ENCODE measurements at regions not wholly inside any gene's neighbourhood (a gene's known extent, or its start where the extent isn't known, plus 50 kb on each side); places are given as distances from the start of the nearest gene placed in this dataset.

DNA sequence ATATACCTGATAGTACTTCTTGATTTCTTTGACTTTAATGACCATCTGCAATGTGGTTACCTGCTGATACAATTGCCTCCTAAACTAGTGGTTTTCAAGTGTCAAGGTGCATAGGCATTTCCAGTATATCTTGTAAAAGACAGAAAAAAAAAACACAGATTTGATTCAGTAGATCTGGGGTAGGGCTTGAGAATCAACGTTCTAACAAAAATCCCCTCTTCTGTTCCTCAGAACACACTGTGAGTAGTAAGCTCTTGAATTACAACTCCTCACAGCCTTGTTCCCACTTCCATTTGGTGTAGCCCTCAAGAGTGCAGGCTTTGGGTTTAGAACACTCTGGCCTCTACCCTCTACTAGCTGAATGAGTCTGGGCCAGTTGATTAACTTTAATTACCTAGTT is 78.0 kb upstream of the CTSC start:
- WGBS (ENCODE audit: insufficient coverage): 91% methylated on average over 1 of the region's 1 CpG
- CTCF ChIA-PET: interaction anchor here (0.8 to 1.3 kb wide), 2 partner anchors 10 to 183 kb away, joined by 3 read pairs; no protein-coding TSS in a partner anchor

DNA sequence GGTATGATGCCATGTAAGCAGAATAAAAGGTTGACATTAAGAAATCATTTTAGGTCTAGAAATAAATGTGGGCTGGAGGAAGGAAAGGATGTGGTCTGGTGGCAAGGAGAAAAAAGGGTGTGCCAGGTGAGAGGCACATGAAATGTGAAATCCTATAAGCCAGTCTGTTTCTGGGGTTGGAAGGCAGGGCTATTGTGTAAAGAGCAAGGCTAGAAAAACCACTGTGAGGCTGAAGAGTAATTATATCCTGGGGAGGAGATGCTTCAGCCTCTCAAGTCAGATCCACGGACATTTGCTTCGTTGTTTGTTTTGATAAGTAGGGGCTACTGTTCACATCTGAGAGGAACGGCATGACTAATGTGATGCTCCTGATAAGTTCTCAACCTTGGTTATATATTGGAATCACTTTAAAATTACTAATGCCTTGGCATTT is 77.5 kb upstream of the CTSC start:
- CTCF ChIA-PET: interaction anchor here (0.8 to 1.0 kb wide), 2 partner anchors 55 to 182 kb away, joined by 3 to 5 read pairs; no protein-coding TSS in a partner anchor
- peak; percentile 11 to 66 (median 57) for DNase-seq
- 28% methylated on average over 2 of the region's 3 CpGs for WGBS (ENCODE audit: insufficient coverage)

More for the DNA sequence above, 78.0 kb upstream of the CTSC start:
- Histone ChIP-seq H3K4me3 (ENCODE audit: control insufficient read depth in 1 of 7, extremely low read depth in 1 of 7, insufficient read depth in 4 of 7, low read depth in 2 of 7, low read length in 6 of 7) (no peak overlapping the region), H3K9me3 (ENCODE audit: control extremely low read depth in 1 of 5, control insufficient read depth in 4 of 5, insufficient read depth in 2 of 5, low read depth in 1 of 5, low read length in 4 of 5) (no peaks in the 10 kb centered on the region), H3K36me3 (ENCODE audit: control insufficient read depth in 4 of 4, insufficient read depth in 4 of 4, low read length in 3 of 4) (no peaks in the 10 kb centered on the region), H3K27me3 (replicated peaks in 2 of 5; ENCODE audit: control insufficient read depth in 4 of 5, insufficient read depth in 5 of 5, low read length in 4 of 5) (no peaks in the 10 kb centered on the region), H3K4me1 (ENCODE audit: control extremely low read depth in 1 of 4, control insufficient read depth in 4 of 4, insufficient read depth in 4 of 4, low read length in 3 of 4) (peaks cover 19 to 53% (median 23%) of the 10 kb centered on the region in 4 experiments), H3K27ac (ENCODE audit: insufficient read depth in 1 of 2, low read depth in 1 of 2, low read length in 2 of 2, poor library complexity in 1 of 2, severe bottlenecking in 2 of 2) (no peak overlapping the region)
- POLR2A ChIA-PET: no interaction called here
- no peak for DNase-seq

DNA sequence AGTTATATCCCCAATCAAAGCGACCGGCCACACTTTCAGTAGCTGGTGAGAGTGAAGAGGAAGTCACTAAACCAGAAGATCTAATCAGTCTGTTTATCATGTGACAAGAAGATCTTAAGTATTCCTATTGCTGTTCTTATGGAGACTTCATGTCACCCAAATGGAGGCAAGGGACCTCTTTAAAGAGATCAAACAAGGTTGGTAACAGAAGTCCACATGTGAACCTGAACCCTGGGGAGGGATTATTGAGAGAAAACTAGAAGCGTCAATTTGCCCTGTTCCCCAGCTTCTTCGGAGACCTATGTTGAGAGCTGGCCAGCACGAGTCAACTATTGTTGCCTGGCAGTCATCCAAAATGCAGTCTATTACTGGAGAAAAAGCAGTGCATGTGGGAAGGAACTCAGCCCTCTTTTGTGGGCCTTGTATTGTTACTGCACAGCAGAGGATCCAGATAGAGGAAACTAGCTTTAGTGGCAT is 76.9 kb upstream of the CTSC start:
- Histone ChIP-seq H3K9me3 (ENCODE audit: control extremely low read depth in 1 of 5, control insufficient read depth in 4 of 5, insufficient read depth in 2 of 5, low read depth in 1 of 5, low read length in 4 of 5) (no peaks in the 10 kb centered on the region), H3K27ac (ENCODE audit: insufficient read depth in 1 of 2, low read depth in 1 of 2, low read length in 2 of 2, poor library complexity in 1 of 2, severe bottlenecking in 2 of 2) (no peak overlapping the region), H3K4me3 (ENCODE audit: control insufficient read depth in 1 of 7, extremely low read depth in 1 of 7, insufficient read depth in 4 of 7, low read depth in 2 of 7, low read length in 6 of 7) (peak overlapping the region in 4 of 7 experiments; percentile 4 to 45 (median 22)), H3K27me3 (replicated peaks in 2 of 5; ENCODE audit: control insufficient read depth in 4 of 5, insufficient read depth in 5 of 5, low read length in 4 of 5) (no peaks in the 10 kb centered on the region), H3K36me3 (ENCODE audit: control insufficient read depth in 4 of 4, insufficient read depth in 4 of 4, low read length in 3 of 4) (no peaks in the 10 kb centered on the region), H3K4me1 (ENCODE audit: control extremely low read depth in 1 of 4, control insufficient read depth in 4 of 4, insufficient read depth in 4 of 4, low read length in 3 of 4) (peaks cover 19 to 42% (median 23%) of the 10 kb centered on the region in 4 experiments)
- WGBS (ENCODE audit: insufficient coverage): 0% methylated on average over 3 of the region's 5 CpGs
- DNase-seq: peak; percentile 45 to 90 (median 86)
- CTCF ChIA-PET: interaction anchor here (1.0 kb wide), 1 partner anchor 54 kb away, joined by 5 read pairs; no protein-coding TSS in a partner anchor
- POLR2A ChIA-PET: no interaction called here

More for the DNA sequence above, 77.5 kb upstream of the CTSC start:
- H3K27me3 ChIP-seq (replicated peaks in 2 of 5; ENCODE audit: control insufficient read depth in 4 of 5, insufficient read depth in 5 of 5, low read length in 4 of 5): no peaks in the 10 kb centered on the region
- peak overlapping the region in 3 of 7 experiments; percentile 6 to 45 (median 32) for H3K4me3 ChIP-seq (ENCODE audit: control insufficient read depth in 1 of 7, extremely low read depth in 1 of 7, insufficient read depth in 4 of 7, low read depth in 2 of 7, low read length in 6 of 7)
- H3K36me3 ChIP-seq (ENCODE audit: control insufficient read depth in 4 of 4, insufficient read depth in 4 of 4, low read length in 3 of 4): no peaks in the 10 kb centered on the region
- peaks cover 19 to 48% (median 23%) of the 10 kb centered on the region in 4 experiments for H3K4me1 ChIP-seq (ENCODE audit: control extremely low read depth in 1 of 4, control insufficient read depth in 4 of 4, insufficient read depth in 4 of 4, low read length in 3 of 4)
- no peaks in the 10 kb centered on the region for H3K9me3 ChIP-seq (ENCODE audit: control extremely low read depth in 1 of 5, control insufficient read depth in 4 of 5, insufficient read depth in 2 of 5, low read depth in 1 of 5, low read length in 4 of 5)
- no peak overlapping the region for H3K27ac ChIP-seq (ENCODE audit: insufficient read depth in 1 of 2, low read depth in 1 of 2, low read length in 2 of 2, poor library complexity in 1 of 2, severe bottlenecking in 2 of 2)
- POLR2A ChIA-PET: no interaction called here

DNA sequence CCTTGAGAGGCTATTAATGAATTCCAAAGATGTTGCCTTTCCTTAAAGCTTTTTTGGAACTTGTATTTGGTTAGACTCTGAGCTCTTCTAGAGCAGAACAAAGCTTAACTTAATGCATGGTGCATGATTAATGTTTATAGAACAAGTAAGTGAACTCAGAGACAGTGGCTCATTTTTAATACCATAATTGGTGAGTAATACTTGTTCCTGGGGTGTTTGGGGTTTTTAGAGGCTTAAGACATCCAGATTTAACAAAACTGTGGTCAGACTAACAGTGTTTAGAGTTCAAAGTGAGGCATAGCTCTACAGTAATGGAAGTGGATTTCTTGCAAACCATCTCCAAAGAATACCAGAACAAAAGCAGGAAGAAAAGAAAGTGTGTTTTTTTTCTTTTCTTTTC is 73.7 kb upstream of the CTSC start:
- CTCF ChIA-PET: no interaction called here
- no peak overlapping the region for H3K27ac ChIP-seq (ENCODE audit: insufficient read depth in 1 of 2, low read depth in 1 of 2, low read length in 2 of 2, poor library complexity in 1 of 2, severe bottlenecking in 2 of 2)
- DNase-seq: no peak

DNA sequence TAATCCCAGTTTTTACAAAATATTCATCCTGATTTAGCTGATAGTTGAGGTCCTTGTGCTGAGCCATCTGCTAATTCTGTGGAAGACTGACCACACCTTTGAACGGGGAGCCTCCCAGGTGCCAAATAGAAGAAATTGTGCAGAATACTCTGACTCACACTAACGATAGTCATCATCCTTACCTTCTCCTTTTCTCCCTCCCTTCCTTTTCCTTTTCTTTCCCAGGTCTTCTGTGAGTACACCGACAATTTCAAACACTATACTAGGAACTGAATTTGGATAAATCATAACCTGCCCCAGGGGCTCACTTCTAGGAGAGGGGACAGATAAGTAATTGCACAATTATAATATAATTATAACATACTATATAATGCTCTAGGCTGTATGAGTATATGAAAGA is 73.1 kb upstream of the CTSC start:
- WGBS (ENCODE audit: insufficient coverage): 88% methylated on average over 1 of the region's 3 CpGs
- ChIA-PET CTCF (no interaction called here), POLR2A (no interaction called here)
- no peak for DNase-seq
- Histone ChIP-seq H3K4me1 (ENCODE audit: control extremely low read depth in 1 of 4, control insufficient read depth in 4 of 4, insufficient read depth in 4 of 4, low read length in 3 of 4) (peaks cover 16 to 25% (median 19%) of the 10 kb centered on the region in 4 experiments), H3K9me3 (ENCODE audit: control extremely low read depth in 1 of 5, control insufficient read depth in 4 of 5, insufficient read depth in 2 of 5, low read depth in 1 of 5, low read length in 4 of 5) (no peaks in the 10 kb centered on the region), H3K36me3 (ENCODE audit: control insufficient read depth in 4 of 4, insufficient read depth in 4 of 4, low read length in 3 of 4) (no peaks in the 10 kb centered on the region), H3K27me3 (replicated peaks in 2 of 5; ENCODE audit: control insufficient read depth in 4 of 5, insufficient read depth in 5 of 5, low read length in 4 of 5) (no peaks in the 10 kb centered on the region), H3K27ac (ENCODE audit: insufficient read depth in 1 of 2, low read depth in 1 of 2, low read length in 2 of 2, poor library complexity in 1 of 2, severe bottlenecking in 2 of 2) (no peak overlapping the region), H3K4me3 (ENCODE audit: control insufficient read depth in 1 of 7, extremely low read depth in 1 of 7, insufficient read depth in 4 of 7, low read depth in 2 of 7, low read length in 6 of 7) (no peak overlapping the region)

More for the DNA sequence above, 73.7 kb upstream of the CTSC start:
- Histone ChIP-seq H3K27me3 (replicated peaks in 2 of 5; ENCODE audit: control insufficient read depth in 4 of 5, insufficient read depth in 5 of 5, low read length in 4 of 5) (no peaks in the 10 kb centered on the region), H3K9me3 (ENCODE audit: control extremely low read depth in 1 of 5, control insufficient read depth in 4 of 5, insufficient read depth in 2 of 5, low read depth in 1 of 5, low read length in 4 of 5) (no peaks in the 10 kb centered on the region), H3K4me1 (ENCODE audit: control extremely low read depth in 1 of 4, control insufficient read depth in 4 of 4, insufficient read depth in 4 of 4, low read length in 3 of 4) (peaks cover 19 to 31% (median 23%) of the 10 kb centered on the region in 4 experiments), H3K36me3 (ENCODE audit: control insufficient read depth in 4 of 4, insufficient read depth in 4 of 4, low read length in 3 of 4) (no peaks in the 10 kb centered on the region), H3K4me3 (ENCODE audit: control insufficient read depth in 1 of 7, extremely low read depth in 1 of 7, insufficient read depth in 4 of 7, low read depth in 2 of 7, low read length in 6 of 7) (no peak overlapping the region)
- POLR2A ChIA-PET: no interaction called here

DNA sequence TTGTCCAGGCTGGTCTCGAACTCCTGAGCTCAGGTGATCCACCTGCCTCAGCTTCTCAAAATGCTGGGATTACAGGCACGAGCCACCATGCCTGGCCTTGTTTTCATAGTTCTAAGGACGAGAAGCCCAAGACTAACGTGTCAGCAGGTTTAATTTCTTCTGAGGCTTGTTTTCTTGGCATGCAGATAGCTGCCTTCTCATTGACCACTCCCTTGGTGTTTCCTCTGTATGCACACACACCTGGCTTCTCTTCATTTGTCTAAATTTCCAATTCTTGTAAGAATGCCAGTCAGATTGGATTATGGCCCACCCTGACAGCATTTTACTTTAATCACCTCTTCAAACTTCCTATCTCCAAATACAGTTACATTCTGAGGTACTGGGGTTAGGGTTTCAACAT is 72.5 kb upstream of the CTSC start:
- Histone ChIP-seq H3K27me3 (replicated peaks in 2 of 5; ENCODE audit: control insufficient read depth in 4 of 5, insufficient read depth in 5 of 5, low read length in 4 of 5) (no peaks in the 10 kb centered on the region), H3K36me3 (ENCODE audit: control insufficient read depth in 4 of 4, insufficient read depth in 4 of 4, low read length in 3 of 4) (no peaks in the 10 kb centered on the region), H3K4me3 (ENCODE audit: control insufficient read depth in 1 of 7, extremely low read depth in 1 of 7, insufficient read depth in 4 of 7, low read depth in 2 of 7, low read length in 6 of 7) (no peak overlapping the region), H3K27ac (ENCODE audit: insufficient read depth in 1 of 2, low read depth in 1 of 2, low read length in 2 of 2, poor library complexity in 1 of 2, severe bottlenecking in 2 of 2) (no peak overlapping the region), H3K9me3 (ENCODE audit: control extremely low read depth in 1 of 5, control insufficient read depth in 4 of 5, insufficient read depth in 2 of 5, low read depth in 1 of 5, low read length in 4 of 5) (no peaks in the 10 kb centered on the region), H3K4me1 (ENCODE audit: control extremely low read depth in 1 of 4, control insufficient read depth in 4 of 4, insufficient read depth in 4 of 4, low read length in 3 of 4) (peaks cover 10 to 19% (median 13%) of the 10 kb centered on the region in 4 experiments)
- ChIA-PET CTCF (interaction anchor here (1.8 kb wide), 1 partner anchor 9 kb away, joined by 5 read pairs; no protein-coding TSS in a partner anchor), POLR2A (interaction anchor here (0.6 kb wide), 1 partner anchor 80 kb away, joined by 4 read pairs; no protein-coding TSS in a partner anchor)
- WGBS (ENCODE audit: insufficient coverage): 96% methylated on average over 4 of the region's 4 CpGs
- no peak for DNase-seq

DNA sequence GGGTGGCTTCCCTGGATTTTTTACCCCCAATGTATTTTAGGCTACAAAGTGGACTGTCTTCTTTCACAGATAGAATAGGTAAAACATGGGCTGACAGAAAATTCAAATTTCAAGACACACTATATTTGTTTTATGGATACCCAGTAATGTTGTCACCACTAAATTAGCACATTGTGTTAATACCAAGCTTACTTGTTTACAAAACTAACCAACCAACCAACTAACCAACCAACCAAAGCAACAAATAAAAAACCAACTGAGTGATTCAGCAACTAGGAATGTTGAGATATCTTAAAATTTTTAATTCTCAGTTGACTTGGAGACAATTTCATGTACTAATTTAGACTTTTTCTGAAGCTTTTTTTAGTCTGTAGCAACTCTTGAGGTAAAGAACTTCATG is 69.3 kb upstream of the CTSC start:
- H3K4me3 ChIP-seq (ENCODE audit: control insufficient read depth in 1 of 7, extremely low read depth in 1 of 7, insufficient read depth in 4 of 7, low read depth in 2 of 7, low read length in 6 of 7): no peak overlapping the region
- H3K27me3 ChIP-seq (replicated peaks in 2 of 5; ENCODE audit: control insufficient read depth in 4 of 5, insufficient read depth in 5 of 5, low read length in 4 of 5): no peaks in the 10 kb centered on the region
- no peaks in the 10 kb centered on the region for H3K9me3 ChIP-seq (ENCODE audit: control extremely low read depth in 1 of 5, control insufficient read depth in 4 of 5, insufficient read depth in 2 of 5, low read depth in 1 of 5, low read length in 4 of 5)
- H3K27ac ChIP-seq (ENCODE audit: insufficient read depth in 1 of 2, low read depth in 1 of 2, low read length in 2 of 2, poor library complexity in 1 of 2, severe bottlenecking in 2 of 2): no peak overlapping the region
- no peak for DNase-seq
- POLR2A ChIA-PET: no interaction called here
- no peaks in the 10 kb centered on the region for H3K36me3 ChIP-seq (ENCODE audit: control insufficient read depth in 4 of 4, insufficient read depth in 4 of 4, low read length in 3 of 4)
- CTCF ChIA-PET: no interaction called here
- no peaks in the 10 kb centered on the region for H3K4me1 ChIP-seq (ENCODE audit: control extremely low read depth in 1 of 4, control insufficient read depth in 4 of 4, insufficient read depth in 4 of 4, low read length in 3 of 4)

Data from common myeloid progenitor, CD34-positive (primary cell).